Uterus (tissue), 3 donors: ENCODE measurements at regions not wholly inside any gene's neighbourhood (a gene's known extent, or its start where the extent isn't known, plus 50 kb on each side); places are given as distances from the start of the nearest gene placed in this dataset.
"Not testable (repeated sequence)": the region's sequence is repeated elsewhere in the genome, so short reads cannot be mapped to it uniquely, and the experiment has no call there.

Experiments used
- DNase-seq, 2 donors: peaks; one replicate each; pipeline ENCODE4 v3.0.0-alpha.2; 2019 to 2020
- H3K27ac ChIP-seq, 2 donors: fragments of 200-600 bp; sonication (generic); 1 replicate in 1 of 2; 2 replicates in 1 of 2; pipeline ENCODE4 v1.5.1; 2016 to 2018
- H3K27me3 ChIP-seq, 2 donors: fragments of 200-600 bp; sonication (generic); one replicate each; pipeline ENCODE4 v1.5.1; 2018 to 2019; ENCODE audit warnings: control low read depth in 1 of 2
- H3K36me3 ChIP-seq, 2 donors: fragments of 200-600 bp; sonication (generic); one replicate each; pipeline ENCODE4 v1.5.1; 2019; ENCODE audit warnings: control low read depth in 1 of 2
- H3K4me1 ChIP-seq, 2 donors: fragments of 200-600 bp; sonication (generic); one replicate each; pipeline ENCODE4 v1.5.1; 2018 to 2019; ENCODE audit warnings: control low read depth in 1 of 2
- H3K4me3 ChIP-seq, 2 donors: fragments of 200-600 bp; sonication (generic); 1 replicate in 1 of 2; 2 replicates in 1 of 2; pipeline ENCODE4 v1.5.1; 2018 to 2019; ENCODE audit warnings: mild to moderate bottlenecking in 1 of 2
- H3K9me3 ChIP-seq, 2 donors: fragments of 200-600 bp; sonication (generic); one replicate each; pipeline ENCODE4 v1.5.1; 2019; ENCODE audit warnings: control low read depth in 1 of 2
- CTCF ChIP-seq, 4 experiments: fragments of 200-600 bp in 2 of 4; fragments of 450-650 bp in 2 of 4; sonication (generic) in 2 of 4; IDR thresholded peaks; one replicate each; pipeline ENCODE4 v1.5.1; 2016 to 2019; ENCODE audit warnings: antibody characterized with exemption in 4 of 4, mild to moderate bottlenecking in 2 of 4, moderate library complexity in 1 of 4
- POLR2A ChIP-seq, 2 donors: fragments of 450-650 bp; IDR thresholded peaks; one replicate each; pipeline ENCODE4 v1.6.1; 2016; ENCODE audit warnings: antibody characterized with exemption in 2 of 2, mild to moderate bottlenecking in 1 of 2, moderate library complexity in 1 of 2
- intact Hi-C: fragments of 100-400 bp; cut with DNase I; formaldehyde crosslinking; loops from one replicate; pipeline ENCODE4 v1.15.1; 2023; ENCODE audit warnings: low total_unique reads
- donor health status: DM: yes; HTN: yes; CAD: no.

GRCh38 chr4:27685947-27686346 is 825.3 kb downstream of the STIM2 start:
- Histone ChIP-seq H3K9me3 (no peaks in the 10 kb centered on the region), H3K27me3 (no peaks in the 10 kb centered on the region), H3K4me3 (no peak overlapping the region), H3K4me1 (no peaks in the 10 kb centered on the region), H3K27ac (no peak overlapping the region), H3K36me3 (no peaks in the 10 kb centered on the region)
- TF ChIP-seq POLR2A (IDR thresholded peaks at IDR 0.05) (no peak), CTCF (IDR thresholded peaks at IDR 0.05) (no peak)
- intact Hi-C loops, result no loop called here
- DNase-seq, result no peak

GRCh38 chr4:27692158-27692557 is 831.5 kb downstream of the STIM2 start:
- Histone ChIP-seq H3K36me3 (no peaks in the 10 kb centered on the region), H3K27ac (no peak overlapping the region), H3K9me3 (no peaks in the 10 kb centered on the region), H3K4me1 (no peaks in the 10 kb centered on the region), H3K27me3 (no peaks in the 10 kb centered on the region), H3K4me3 (no peak overlapping the region)
- no peak for DNase-seq
- TF ChIP-seq CTCF (IDR thresholded peaks at IDR 0.05), result peak in 1 of 4 experiments; percentile 3
- no peak for TF ChIP-seq POLR2A (IDR thresholded peaks at IDR 0.05)
- intact Hi-C loops, result no loop called here

- intact Hi-C loops, result no loop called here
- Histone ChIP-seq H3K9me3 (no peaks in the 10 kb centered on the region), H3K27ac (no peak overlapping the region), H3K4me1 (no peaks in the 10 kb centered on the region), H3K27me3 (no peaks in the 10 kb centered on the region), H3K36me3 (no peaks in the 10 kb centered on the region), H3K4me3 (no peak overlapping the region)
- TF ChIP-seq POLR2A (IDR thresholded peaks at IDR 0.05) (no peak), CTCF (IDR thresholded peaks at IDR 0.05) (no peak)
- no peak for DNase-seq
Measured at GRCh38 chr4:27692868-27693634, 832.4 kb downstream of the STIM2 start.

GRCh38 chr4:27696257-27696656 is 835.6 kb downstream of the STIM2 start:
- H3K36me3 ChIP-seq, H3K4me1 ChIP-seq, H3K27ac ChIP-seq, H3K27me3 ChIP-seq, DNase-seq, intact Hi-C loops, H3K4me3 ChIP-seq, H3K9me3 ChIP-seq: not testable (repeated sequence)

- no peak for TF ChIP-seq POLR2A (IDR thresholded peaks at IDR 0.05)
- no peak for TF ChIP-seq CTCF (IDR thresholded peaks at IDR 0.05)
- Histone ChIP-seq H3K4me1 (no peaks in the 10 kb centered on the region), H3K9me3 (no peaks in the 10 kb centered on the region), H3K36me3 (no peaks in the 10 kb centered on the region), H3K27me3 (no peaks in the 10 kb centered on the region), H3K27ac (no peak overlapping the region), H3K4me3 (no peak overlapping the region)
- DNase-seq, result no peak
- intact Hi-C loops, result no loop called here
Measured at GRCh38 chr4:27701606-27702005, 841.0 kb downstream of the STIM2 start.
